IPS-18c (cell line): ENCODE measurements at regions not wholly inside any gene's neighbourhood (a gene's known extent, or its start where the extent isn't known, plus 50 kb on each side); places are given as distances from the start of the nearest gene placed in this dataset.
"Not testable (repeated sequence)": the region's sequence is repeated elsewhere in the genome, so short reads cannot be mapped to it uniquely, and the experiment has no call there.

ENCODE experiments used
- H3K4me3 ChIP-seq: 2 replicates; pipeline ENCODE4 v1.7.0; 2013; ENCODE audit warnings: low read depth, mild to moderate bottlenecking, low read length, moderate library complexity; ENCODE audit not compliant: insufficient read depth
- H3K9me3 ChIP-seq: one replicate; pipeline ENCODE4 v1.6.1; 2013; ENCODE audit warnings: mild to moderate bottlenecking, low read length, moderate library complexity; ENCODE audit not compliant: control insufficient read depth, insufficient read depth

GRCh38 chr21:17118638-17119384 is 394.0 kb upstream of the CXADR start:
- Histone ChIP-seq H3K4me3 (no peak overlapping the region), H3K9me3 (peaks cover 2% of the 10 kb centered on the region)

DNA sequence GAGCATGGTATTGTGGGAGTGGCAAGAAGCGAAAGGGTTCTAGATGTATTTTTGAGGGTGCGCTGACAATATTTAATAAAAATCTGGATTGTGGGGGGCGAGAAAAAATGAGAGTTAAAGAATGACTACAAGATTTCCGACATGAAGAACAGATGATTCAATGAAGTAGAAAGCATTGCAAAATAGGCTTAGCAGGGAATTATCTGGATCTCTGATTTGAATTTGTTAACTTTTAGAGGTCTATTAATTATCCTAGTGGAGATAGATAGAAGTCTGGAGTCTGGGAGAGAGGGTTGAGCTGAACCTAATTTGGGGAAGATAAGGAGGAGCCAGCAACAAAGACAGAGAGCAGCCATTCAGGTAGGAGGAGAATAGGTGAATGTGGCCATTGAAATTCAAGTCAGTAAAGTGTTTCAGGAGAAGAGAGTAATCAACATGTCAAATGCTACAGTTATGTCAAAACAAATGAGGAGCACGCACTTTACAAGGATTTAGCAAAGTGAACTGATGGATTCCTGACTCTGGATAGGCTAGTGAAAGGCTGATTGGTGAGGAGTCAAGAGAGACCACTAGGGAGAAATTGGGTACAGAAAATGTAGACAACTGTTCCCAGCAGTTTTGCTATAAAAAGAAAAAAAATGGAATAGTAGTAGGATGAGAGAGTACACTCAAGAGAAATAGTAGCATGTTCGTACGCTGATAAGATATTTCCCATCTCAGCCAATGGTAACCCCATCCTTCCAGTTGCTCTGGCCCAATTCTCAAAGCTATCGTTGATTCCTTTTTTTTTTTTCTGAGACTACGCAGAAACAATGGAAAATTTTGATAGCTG is 393.2 kb upstream of the CXADR start:
- peaks cover 2% of the 10 kb centered on the region for H3K9me3 ChIP-seq

DNA sequence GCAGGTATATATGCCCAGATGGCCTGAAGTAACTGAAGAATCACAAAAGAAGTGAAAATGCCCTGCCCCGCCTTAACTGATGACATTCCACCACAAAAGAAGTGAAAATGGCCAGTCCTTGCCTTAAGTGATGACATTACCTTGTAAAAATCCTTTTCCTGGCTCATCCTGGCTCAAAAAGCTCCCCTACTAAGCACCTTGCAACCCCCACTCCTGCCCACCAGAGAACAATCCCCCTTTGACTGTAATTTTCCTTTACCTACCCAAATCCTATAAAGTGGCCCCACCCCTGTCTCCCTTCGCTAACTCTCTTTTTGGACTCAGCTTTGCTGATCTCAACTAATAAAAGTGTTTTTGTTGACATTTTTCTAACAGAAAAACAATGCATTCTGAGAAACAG is 385.4 kb upstream of the CXADR start:
- not testable (repeated sequence) for H3K9me3 ChIP-seq, H3K4me3 ChIP-seq

More for the DNA sequence above, 393.2 kb upstream of the CXADR start:
- H3K4me3 ChIP-seq = no peak overlapping the region

DNA sequence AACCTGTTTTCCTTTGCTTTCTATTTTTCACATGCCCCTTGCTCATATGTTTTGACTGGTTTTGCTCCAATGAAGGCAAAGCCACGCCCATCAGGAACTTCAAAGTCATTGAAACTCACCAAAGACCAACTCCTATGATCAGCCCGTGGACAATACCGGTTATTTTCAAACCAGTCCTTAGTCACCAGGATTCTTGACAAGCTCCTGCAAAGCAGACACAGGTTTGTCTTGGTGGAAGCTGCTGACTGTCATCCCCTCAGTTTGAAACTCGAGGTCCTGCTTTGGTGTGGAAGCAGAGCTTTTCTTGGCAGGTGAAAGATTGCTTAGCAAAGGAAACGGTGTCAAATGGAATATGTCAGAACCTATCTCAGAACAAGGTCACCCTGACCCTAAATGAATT is 384.7 kb upstream of the CXADR start:
- Histone ChIP-seq H3K9me3 (no peaks in the 10 kb centered on the region), H3K4me3 (no peak overlapping the region)

GRCh38 chr21:17139159-17139558 is 373.7 kb upstream of the CXADR start:
- not testable (repeated sequence) for H3K4me3 ChIP-seq, H3K9me3 ChIP-seq

- Histone ChIP-seq H3K9me3 (no peaks in the 10 kb centered on the region), H3K4me3 (no peak overlapping the region)
These were observed 373.1 kb upstream of the CXADR start for GRCh38 chr21:17139696-17140095.

DNA sequence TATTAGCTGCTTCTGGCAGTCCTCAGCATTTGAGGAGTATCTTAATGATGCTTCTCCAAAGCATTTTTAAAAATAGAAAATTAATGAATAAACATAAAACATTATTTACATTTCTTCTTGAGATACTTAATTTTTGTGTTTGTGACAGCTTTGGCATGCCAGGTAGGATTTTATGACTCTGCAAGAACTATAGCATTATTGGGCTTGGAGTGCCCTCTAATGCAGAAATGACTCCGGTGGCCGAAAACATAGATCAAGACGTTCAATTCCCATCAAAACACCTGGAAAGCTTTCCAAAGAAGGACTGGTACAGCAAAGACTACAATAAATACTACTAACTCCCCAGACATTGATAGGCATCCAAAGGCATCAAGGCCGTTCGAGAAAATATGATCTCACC is 366.4 kb upstream of the CXADR start:
- Histone ChIP-seq H3K4me3 (no peak overlapping the region), H3K9me3 (no peaks in the 10 kb centered on the region)

DNA sequence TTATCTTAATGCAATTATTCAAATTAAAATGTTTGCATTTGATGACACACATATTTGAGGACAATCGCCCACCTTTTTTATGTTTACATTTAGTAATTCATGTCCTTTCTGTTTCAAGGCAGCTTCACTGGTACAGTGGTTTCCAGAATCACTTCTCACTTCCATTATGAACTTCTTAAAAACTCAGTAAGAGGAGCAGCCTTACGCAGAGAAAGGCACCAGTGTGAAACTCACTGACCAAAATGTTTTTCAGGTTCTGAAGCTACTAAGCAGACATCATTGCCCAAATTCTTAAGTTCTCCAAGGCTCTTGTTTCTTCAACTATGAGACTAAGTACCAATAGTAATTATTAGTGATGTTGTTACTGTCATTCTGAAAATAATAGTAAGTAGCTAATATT is 353.1 kb upstream of the CXADR start:
- H3K4me3 ChIP-seq = no peak overlapping the region
- H3K9me3 ChIP-seq = no peaks in the 10 kb centered on the region

DNA sequence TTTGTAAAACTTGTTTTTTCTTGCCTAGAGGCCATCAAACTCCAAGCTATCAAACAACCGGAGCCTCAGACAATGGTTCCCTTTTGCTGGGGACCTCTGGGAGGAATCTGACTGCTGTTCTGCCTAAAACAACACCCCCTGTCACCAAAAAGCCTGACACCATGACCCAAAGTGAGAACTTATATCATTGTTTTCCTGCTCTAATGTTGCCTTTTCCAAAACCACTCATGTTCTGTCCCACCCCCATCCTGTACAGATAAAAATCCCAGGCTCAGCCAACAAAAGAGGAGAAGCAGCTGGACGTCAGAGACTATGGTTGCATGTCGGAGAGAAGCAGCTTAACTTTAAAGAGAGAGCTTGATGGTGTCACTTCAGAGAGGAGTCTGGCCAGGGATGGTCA is 327.2 kb upstream of the CXADR start:
- no peaks in the 10 kb centered on the region for H3K9me3 ChIP-seq
- H3K4me3 ChIP-seq = no peak overlapping the region

DNA sequence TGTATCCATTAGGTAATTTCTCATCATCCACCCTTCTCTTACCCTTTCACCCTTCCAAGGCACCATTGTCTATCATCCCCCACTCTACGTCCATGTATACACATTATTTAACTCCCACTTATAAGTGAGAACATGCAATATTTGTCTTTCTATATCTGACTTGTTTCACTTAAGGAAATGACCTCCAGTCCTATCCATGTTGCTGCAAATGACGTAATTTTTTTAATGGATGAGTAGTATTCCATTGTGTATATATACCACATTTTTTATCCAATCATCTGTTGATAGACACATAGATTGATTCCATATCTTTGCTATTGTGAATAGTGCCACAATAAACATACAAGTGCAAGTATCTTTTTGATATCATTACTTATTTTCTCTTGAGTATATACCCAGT is 322.9 kb upstream of the CXADR start:
- no peak overlapping the region for H3K4me3 ChIP-seq
- H3K9me3 ChIP-seq = no peaks in the 10 kb centered on the region

DNA sequence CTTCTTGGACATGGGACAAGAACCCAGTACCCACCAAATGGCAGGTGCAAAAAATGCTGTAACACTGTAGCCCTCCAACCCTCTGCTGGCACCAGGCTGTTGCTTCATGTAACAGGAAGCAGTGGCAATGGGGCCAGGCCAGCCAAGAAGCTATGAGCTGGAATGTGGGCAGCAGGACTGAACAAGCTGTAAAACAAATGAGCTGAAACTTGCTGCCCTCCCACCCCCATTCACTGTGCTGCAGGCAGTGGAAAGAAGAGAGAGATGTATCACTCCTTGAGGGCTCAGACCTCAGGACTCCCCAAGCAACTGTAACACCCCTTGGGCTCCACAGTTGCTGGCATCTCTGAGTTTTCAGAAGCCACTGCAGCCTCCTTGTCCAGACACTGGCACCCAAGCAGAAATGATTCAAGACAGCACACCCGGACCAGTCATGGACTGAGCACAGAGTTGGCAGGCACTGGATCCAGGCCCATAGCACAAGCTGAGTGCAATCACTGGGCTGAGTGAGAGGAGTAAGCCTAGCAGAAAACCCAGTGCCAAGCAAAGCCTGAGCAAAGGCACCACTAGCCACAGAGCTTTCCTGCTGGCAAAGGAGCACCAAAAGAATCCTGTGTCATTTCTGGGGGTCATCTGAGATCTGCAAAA is 321.4 kb upstream of the CXADR start:
- Histone ChIP-seq H3K4me3 (no peak overlapping the region), H3K9me3 (no peaks in the 10 kb centered on the region)

- Histone ChIP-seq H3K9me3 (no peaks in the 10 kb centered on the region), H3K4me3 (no peak overlapping the region)
These were observed 317.5 kb upstream of the CXADR start for GRCh38 chr21:17195351-17195750.

DNA sequence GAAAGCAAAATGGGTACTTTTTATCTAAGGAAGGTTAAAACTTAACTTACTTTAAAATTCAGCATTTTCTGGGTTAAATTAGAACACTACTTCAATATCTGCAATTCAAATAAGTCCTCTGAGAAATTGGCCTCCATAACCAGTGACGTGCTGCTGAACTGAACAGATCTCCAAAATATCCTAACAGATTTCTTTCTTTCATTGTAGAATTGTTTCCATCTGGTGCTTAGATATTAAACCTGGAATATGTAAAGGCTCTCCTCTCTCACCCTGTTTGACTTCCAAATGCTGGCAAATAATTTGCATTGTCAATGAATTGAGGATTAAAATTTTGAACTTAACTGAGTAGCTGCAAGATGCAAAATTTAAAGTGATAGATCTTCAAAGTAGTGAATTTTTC is 316.9 kb upstream of the CXADR start:
- Histone ChIP-seq H3K9me3 (no peaks in the 10 kb centered on the region), H3K4me3 (no peak overlapping the region)

DNA sequence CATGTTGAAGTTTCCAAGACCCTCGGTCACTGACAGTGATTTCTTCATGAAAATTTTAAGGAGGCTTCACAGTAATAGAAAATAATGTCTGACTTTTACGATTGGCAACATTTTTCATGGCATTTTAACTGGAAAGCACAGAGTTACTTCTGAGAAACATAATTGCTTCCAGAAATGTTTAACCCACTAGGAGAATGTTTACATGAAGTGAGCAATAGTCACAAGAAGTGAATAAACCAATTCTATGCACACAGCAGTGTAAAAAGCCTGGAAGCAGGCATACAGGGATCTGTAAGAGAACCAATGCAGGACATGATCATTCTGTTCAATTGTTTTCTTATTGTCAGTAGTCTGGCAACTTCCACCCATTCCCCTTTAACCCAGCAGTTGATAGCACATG is 316.2 kb upstream of the CXADR start:
- H3K9me3 ChIP-seq = no peaks in the 10 kb centered on the region
- H3K4me3 ChIP-seq = no peak overlapping the region

GRCh38 chr21:17197996-17198395 is 314.8 kb upstream of the CXADR start:
- no peaks in the 10 kb centered on the region for H3K9me3 ChIP-seq
- H3K4me3 ChIP-seq = no peak overlapping the region

DNA sequence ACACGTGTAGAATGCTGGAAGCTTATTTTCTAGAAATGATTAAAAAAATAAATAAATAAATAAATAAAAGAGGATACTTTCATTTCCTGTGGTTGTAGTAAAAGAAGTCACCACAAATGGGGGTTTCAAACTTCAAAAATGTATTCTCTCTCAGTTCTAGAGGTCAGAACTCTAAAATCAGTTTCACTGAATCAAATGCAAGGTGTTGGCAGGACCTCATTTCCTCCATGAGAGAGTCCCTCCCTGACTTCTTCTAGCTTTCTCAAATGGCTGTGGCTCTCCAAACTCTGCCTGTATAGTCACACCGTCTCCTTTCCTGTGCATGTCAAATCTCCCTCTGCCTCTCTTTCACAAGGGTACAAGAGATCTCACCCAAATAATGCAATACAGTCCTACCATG is 312.6 kb upstream of the CXADR start:
- no peak overlapping the region for H3K4me3 ChIP-seq
- no peaks in the 10 kb centered on the region for H3K9me3 ChIP-seq

GRCh38 chr21:17201741-17202260 is 311.0 kb upstream of the CXADR start:
- Histone ChIP-seq H3K4me3 (no peak overlapping the region), H3K9me3 (no peaks in the 10 kb centered on the region)

GRCh38 chr21:17214801-17215200 is 298.0 kb upstream of the CXADR start:
- Histone ChIP-seq H3K9me3 (no peaks in the 10 kb centered on the region), H3K4me3 (no peak overlapping the region)
